PC-3 (cell line): ENCODE measurements at regions not wholly inside any gene's neighbourhood (a gene's known extent, or its start where the extent isn't known, plus 50 kb on each side); places are given as distances from the start of the nearest gene placed in this dataset.

ENCODE experiments used
- EZH2 ChIP-seq: fragments of 300-600 bp; sonication (generic); IDR thresholded peaks from one replicate; pipeline ENCODE4 v1.6.1; 2017; ENCODE audit warnings: antibody characterized with exemption, mild to moderate bottlenecking, low read length; ENCODE audit not compliant: unreplicated experiment
- EZH2phosphoT487 ChIP-seq: fragments of 300-600 bp; sonication (generic); IDR thresholded peaks from 2 replicates; pipeline ENCODE4 v1.6.1; 2018; ENCODE audit warnings: mild to moderate bottlenecking, antibody characterized with exemption, low read length, borderline replicate concordance
- TF ChIP-seq, protein P1 (sequence below): fragments of 300-600 bp; sonication (generic); conservative IDR thresholded peaks from 2 replicates; pipeline ENCODE4 v1.5.1; 2017; ENCODE audit warnings: antibody characterized with exemption, low read depth, mild to moderate bottlenecking, low read length

DNA sequence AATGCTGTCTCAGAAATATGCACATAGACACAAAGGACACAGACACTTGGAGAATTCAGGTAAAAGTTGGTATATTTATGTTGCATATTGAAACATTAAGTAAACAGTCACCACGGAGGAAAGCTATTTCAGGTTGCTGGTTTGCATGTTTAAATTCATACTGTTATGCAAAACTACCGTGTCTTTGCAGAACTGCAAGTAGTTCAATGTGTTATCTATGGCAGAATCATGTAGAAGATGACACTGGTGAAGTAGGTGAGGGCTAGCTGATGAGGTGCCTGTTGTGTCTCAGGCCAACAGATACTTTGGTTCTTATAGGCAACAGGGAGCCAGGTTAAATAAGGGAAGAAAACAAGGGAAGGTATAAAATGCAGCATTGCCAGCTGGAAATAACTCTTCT lies 511.3 kb downstream of the DIPK2A start:
- TF ChIP-seq, protein P1, sequence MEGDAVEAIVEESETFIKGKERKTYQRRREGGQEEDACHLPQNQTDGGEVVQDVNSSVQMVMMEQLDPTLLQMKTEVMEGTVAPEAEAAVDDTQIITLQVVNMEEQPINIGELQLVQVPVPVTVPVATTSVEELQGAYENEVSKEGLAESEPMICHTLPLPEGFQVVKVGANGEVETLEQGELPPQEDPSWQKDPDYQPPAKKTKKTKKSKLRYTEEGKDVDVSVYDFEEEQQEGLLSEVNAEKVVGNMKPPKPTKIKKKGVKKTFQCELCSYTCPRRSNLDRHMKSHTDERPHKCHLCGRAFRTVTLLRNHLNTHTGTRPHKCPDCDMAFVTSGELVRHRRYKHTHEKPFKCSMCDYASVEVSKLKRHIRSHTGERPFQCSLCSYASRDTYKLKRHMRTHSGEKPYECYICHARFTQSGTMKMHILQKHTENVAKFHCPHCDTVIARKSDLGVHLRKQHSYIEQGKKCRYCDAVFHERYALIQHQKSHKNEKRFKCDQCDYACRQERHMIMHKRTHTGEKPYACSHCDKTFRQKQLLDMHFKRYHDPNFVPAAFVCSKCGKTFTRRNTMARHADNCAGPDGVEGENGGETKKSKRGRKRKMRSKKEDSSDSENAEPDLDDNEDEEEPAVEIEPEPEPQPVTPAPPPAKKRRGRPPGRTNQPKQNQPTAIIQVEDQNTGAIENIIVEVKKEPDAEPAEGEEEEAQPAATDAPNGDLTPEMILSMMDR: no peak
- TF ChIP-seq EZH2 (no peak), EZH2phosphoT487 (no peak)
